Hepatocyte (in vitro differentiated cells): ENCODE measurements at regions not wholly inside any gene's neighbourhood (a gene's known extent, or its start where the extent isn't known, plus 50 kb on each side); places are given as distances from the start of the nearest gene placed in this dataset.

ENCODE experiments used
- CTCF ChIP-seq: fragments of 200-600 bp; sonication (generic); IDR thresholded peaks from 2 replicates; pipeline ENCODE4 v1.5.1; 2016; ENCODE audit warnings: antibody characterized with exemption, mild to moderate bottlenecking; ENCODE audit not compliant: poor library complexity
- EZH2 ChIP-seq: fragments of 200-600 bp; sonication (generic); IDR thresholded peaks from 2 replicates; pipeline ENCODE4 v1.6.1; 2016; ENCODE audit warnings: antibody characterized with exemption, mild to moderate bottlenecking, borderline replicate concordance
- EZH2phosphoT487 ChIP-seq: fragments of 200-600 bp; sonication (generic); IDR thresholded peaks from one replicate; pipeline ENCODE4 v1.6.1; 2018; ENCODE audit warnings: antibody characterized with exemption, mild to moderate bottlenecking, low read depth, moderate library complexity; ENCODE audit not compliant: unreplicated experiment, severe bottlenecking

- no peak for TF ChIP-seq CTCF
- no peak for TF ChIP-seq EZH2
- TF ChIP-seq EZH2phosphoT487: no peak
These were observed 985.6 kb downstream of the BRD1 start for GRCh38 chr22:48841881-48842582.
